Progenitor cell of endocrine pancreas (in vitro differentiated cells): ENCODE measurements at regions not wholly inside any gene's neighbourhood (a gene's known extent, or its start where the extent isn't known, plus 50 kb on each side); places are given as distances from the start of the nearest gene placed in this dataset.

ENCODE experiments used
- DNase-seq: peaks from one replicate; pipeline ENCODE4 v3.0.0; 2021; ENCODE audit warnings: low spot score; ENCODE audit not compliant: unreplicated experiment
- H3K27ac Mint-ChIP-seq: 2 replicates; pipeline ENCODE4 v1.8.0; 2021; ENCODE audit warnings: mild to moderate bottlenecking, moderate library complexity, mixed read lengths
- H3K27me3 Mint-ChIP-seq: 2 replicates; pipeline ENCODE4 v1.8.0; 2021; ENCODE audit warnings: mixed read lengths
- H3K36me3 Mint-ChIP-seq: 2 replicates; pipeline ENCODE4 v1.8.0; 2022; ENCODE audit warnings: mixed read lengths; ENCODE audit not compliant: insufficient read depth
- H3K4me1 Mint-ChIP-seq: 2 replicates; pipeline ENCODE4 v1.8.0; 2021; ENCODE audit warnings: low read depth, mixed read lengths
- H3K4me3 Mint-ChIP-seq: 2 replicates; pipeline ENCODE4 v1.8.0; 2021; ENCODE audit warnings: low read depth, mild to moderate bottlenecking, moderate library complexity, mixed read lengths
- H3K9me3 Mint-ChIP-seq: 2 replicates; pipeline ENCODE4 v1.8.0; 2021; ENCODE audit warnings: low read depth, mixed read lengths
- CTCF ChIP-seq: fragments of 200-600 bp; sonication (generic); IDR thresholded peaks from one replicate; pipeline ENCODE4 v1.5.0; 2021; ENCODE audit warnings: antibody characterized with exemption, mild to moderate bottlenecking; ENCODE audit not compliant: unreplicated experiment

GRCh38 chr6:3512832-3513231 is 56.0 kb upstream of the SLC22A23 start:
- Mint-ChIP-seq H3K27ac (no peak overlapping the region), H3K4me1 (peaks cover 6% of the 10 kb centered on the region), H3K9me3 (no peaks in the 10 kb centered on the region), H3K4me3 (no peak overlapping the region), H3K36me3 (no peaks in the 10 kb centered on the region), H3K27me3 (peaks cover 12% of the 10 kb centered on the region)
- no peak for DNase-seq
- no peak for TF ChIP-seq CTCF

- Mint-ChIP-seq H3K36me3 (no peaks in the 10 kb centered on the region), H3K4me3 (no peak overlapping the region), H3K4me1 (peaks cover 6% of the 10 kb centered on the region), H3K9me3 (no peaks in the 10 kb centered on the region), H3K27ac (peak overlapping the region; percentile 7), H3K27me3 (peaks cover 9% of the 10 kb centered on the region)
- TF ChIP-seq CTCF, result no peak
- DNase-seq, result no peak
Measured at GRCh38 chr6:3510617-3511016, 53.8 kb upstream of the SLC22A23 start.

GRCh38 chr6:3510178-3510577 is 53.3 kb upstream of the SLC22A23 start:
- Mint-ChIP-seq H3K27me3 (peaks cover 9% of the 10 kb centered on the region), H3K36me3 (no peaks in the 10 kb centered on the region), H3K9me3 (no peaks in the 10 kb centered on the region), H3K27ac (no peak overlapping the region), H3K4me3 (no peak overlapping the region), H3K4me1 (peaks cover 6% of the 10 kb centered on the region)
- TF ChIP-seq CTCF, result no peak
- DNase-seq, result no peak

GRCh38 chr6:3509336-3509735 is 52.5 kb upstream of the SLC22A23 start:
- Mint-ChIP-seq H3K27ac (no peak overlapping the region), H3K4me1 (peaks cover 6% of the 10 kb centered on the region)

GRCh38 chr6:3506751-3507383 is 50.0 kb upstream of the SLC22A23 start:
- no peaks in the 10 kb centered on the region for H3K9me3 Mint-ChIP-seq
- TF ChIP-seq CTCF, result no peak
- peaks cover 3% of the 10 kb centered on the region for H3K27me3 Mint-ChIP-seq
- H3K27ac Mint-ChIP-seq, result no peak overlapping the region
- H3K36me3 Mint-ChIP-seq, result no peaks in the 10 kb centered on the region
- peaks cover 12% of the 10 kb centered on the region for H3K4me1 Mint-ChIP-seq
- H3K4me3 Mint-ChIP-seq, result no peak overlapping the region
- DNase-seq, result no peak

More at GRCh38 chr6:3509336-3509735, 52.5 kb upstream of the SLC22A23 start:
- TF ChIP-seq CTCF, result no peak
- H3K4me3 Mint-ChIP-seq, result no peak overlapping the region
- H3K9me3 Mint-ChIP-seq, result no peaks in the 10 kb centered on the region
- no peaks in the 10 kb centered on the region for H3K36me3 Mint-ChIP-seq
- H3K27me3 Mint-ChIP-seq, result peaks cover 3% of the 10 kb centered on the region
- DNase-seq, result no peak
